GM19025 (cell line): ENCODE measurements at regions not wholly inside any gene's neighbourhood (a gene's known extent, or its start where the extent isn't known, plus 50 kb on each side); places are given as distances from the start of the nearest gene placed in this dataset.

Source experiments
- ATAC-seq: cut with Tn5 transposase; IDR thresholded peaks from one replicate; pipeline ENCODE4 v1.9.1; 2021; ENCODE audit warnings: mild to moderate bottlenecking, low read depth, moderate library complexity; ENCODE audit not compliant: unreplicated experiment

DNA sequence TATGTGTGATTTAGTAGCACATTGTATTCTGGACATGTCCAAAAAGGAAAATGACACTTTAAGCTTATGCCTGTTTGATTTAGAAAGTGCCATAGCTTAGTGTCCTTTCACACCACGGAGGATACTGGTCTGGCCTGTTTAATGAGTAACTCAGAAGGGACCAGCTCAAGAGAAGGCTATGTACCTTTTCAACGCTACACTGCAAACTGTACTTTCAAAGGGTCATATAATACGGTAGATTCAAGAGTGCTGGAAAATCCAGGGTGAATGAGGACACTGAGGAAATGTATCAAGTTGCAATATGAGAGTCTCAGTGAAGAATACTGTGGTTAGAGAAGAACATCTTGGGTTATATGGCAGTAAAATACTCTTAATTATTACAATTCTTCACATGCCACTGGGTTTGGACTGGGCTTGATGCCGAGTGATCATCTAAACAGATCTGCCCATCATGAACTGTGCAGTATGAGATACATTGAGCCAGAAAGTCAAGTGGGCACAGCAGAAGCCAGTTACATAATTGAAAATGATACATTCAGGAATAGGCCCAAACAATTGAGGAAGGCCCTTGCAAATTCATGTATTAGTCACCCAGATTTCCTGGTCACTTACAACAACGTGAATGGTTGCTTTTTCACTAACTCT is 1211.5 kb upstream of the CDH9 start:
- ATAC-seq = no peak

DNA sequence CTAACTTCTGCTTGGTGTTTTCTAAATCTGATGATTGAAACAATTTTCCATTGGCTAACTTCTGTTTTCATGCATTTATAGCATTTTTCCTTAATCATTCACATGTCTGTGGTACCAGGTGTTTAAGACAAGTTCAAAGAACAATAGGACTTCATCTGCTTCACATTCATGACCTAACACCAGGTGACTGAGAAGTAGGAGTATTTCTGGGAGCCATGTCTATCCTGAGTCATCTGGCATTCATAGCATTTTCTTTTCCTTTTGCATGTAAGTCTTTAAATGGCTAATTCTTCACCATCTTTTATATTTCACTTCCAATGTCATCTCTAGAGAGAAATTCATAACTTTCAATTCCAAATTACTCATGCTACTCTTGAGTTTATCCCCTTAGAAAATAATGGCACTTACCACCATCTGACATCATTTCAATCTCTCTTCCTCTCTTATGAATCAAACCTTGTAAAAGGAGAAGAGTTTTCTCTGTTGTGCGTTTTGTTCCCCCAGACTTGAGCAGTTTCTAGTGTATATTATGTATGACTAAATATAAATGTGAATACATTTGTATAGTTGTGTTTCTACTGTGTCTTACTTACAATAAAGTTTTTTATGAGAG is 1196.1 kb upstream of the CDH9 start:
- ATAC-seq = no peak

- ATAC-seq = no peak
Observed at GRCh38 chr5:28226407-28226806, 1188.0 kb upstream of the CDH9 start.

GRCh38 chr5:28219539-28219938 is 1181.2 kb upstream of the CDH9 start:
- ATAC-seq = no peak

GRCh38 chr5:28217695-28218094 is 1179.3 kb upstream of the CDH9 start:
- no peak for ATAC-seq

- peak; percentile 62 for ATAC-seq
Observed at GRCh38 chr5:28216939-28217360, 1178.6 kb upstream of the CDH9 start.

- ATAC-seq = no peak
Observed at GRCh38 chr5:28215091-28215490, 1176.7 kb upstream of the CDH9 start.

GRCh38 chr5:28214292-28214691 is 1175.9 kb upstream of the CDH9 start:
- no peak for ATAC-seq

GRCh38 chr5:28208356-28208755 is 1170.0 kb upstream of the CDH9 start:
- ATAC-seq = no peak

GRCh38 chr5:28190011-28190410 is 1151.6 kb upstream of the CDH9 start:
- ATAC-seq = no peak

DNA sequence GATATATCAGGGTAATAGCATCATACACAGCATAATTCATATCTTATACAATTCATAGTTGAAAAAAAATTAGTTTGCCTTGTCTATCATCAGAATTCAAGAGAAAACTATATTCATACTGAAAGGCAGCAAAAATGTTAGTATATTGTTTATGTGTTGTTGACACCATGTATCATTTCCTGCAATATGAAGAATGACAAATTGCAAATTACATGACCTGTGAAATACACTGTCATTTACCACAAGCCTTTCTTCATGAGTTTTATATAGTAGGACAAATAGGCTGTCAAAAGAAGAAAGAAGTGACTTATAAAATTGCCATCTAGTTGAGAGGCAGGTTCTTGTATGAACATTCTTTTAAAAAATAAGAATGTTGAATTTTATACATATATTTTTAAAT is 1136.3 kb upstream of the CDH9 start:
- ATAC-seq = no peak

- no peak for ATAC-seq
Observed at GRCh38 chr5:28165096-28165495, 1126.7 kb upstream of the CDH9 start.

GRCh38 chr5:28164568-28164967 is 1126.2 kb upstream of the CDH9 start:
- ATAC-seq = no peak

DNA sequence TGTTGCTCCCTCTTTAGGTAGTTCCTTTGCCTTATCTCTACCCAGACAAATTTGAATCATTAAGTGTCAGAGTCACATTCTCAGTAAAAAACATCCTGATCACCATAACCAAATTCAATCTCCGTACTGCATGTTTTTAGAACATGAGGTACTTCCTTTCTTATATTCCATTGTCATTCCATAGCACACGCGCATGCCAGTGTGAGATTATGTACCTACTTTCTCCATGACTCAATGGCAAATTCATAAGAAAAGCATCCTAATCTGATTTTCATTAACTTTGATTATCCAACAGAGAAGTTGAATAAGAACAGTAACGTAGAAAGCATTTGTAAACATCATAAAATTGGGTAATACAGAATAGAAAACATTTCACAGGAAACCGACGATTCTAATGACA is 1118.6 kb upstream of the CDH9 start:
- no peak for ATAC-seq

DNA sequence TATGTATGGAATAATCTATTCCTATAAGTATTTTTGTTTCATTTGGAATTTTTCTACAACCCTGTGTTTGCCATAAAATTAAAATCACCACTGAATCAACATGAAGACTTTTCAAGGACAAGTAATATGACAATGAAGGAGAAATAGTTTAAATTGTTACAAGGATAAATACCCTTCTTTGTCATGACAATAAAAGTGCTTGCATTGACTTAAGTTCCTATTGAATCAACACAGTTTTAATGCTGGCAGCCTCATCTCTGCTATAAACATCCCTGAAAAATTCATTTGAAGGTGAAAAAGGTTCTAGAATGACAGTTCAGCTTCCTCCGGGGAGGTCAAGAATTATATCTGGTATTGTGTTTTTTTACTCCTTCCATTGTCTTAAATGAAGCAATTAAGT is 1105.1 kb upstream of the CDH9 start:
- no peak for ATAC-seq

DNA sequence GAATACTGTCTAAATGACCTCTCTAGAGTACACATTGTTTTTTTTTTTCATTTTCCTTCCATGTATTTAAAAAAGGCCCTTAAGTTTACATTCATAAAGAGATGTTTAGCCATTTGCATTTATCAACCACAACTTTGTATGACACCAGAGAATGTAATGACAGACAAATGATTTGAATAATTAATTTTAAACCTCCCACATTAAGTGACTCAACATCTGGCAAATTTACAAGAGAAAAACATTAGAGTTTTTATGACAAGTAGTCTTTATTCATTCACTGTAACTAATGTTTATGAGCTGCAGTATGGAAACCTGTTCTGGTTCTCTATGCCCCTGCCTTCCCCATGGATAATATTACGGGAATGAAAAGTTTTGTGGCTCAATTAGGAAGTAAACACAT is 1093.8 kb upstream of the CDH9 start:
- ATAC-seq = no peak

DNA sequence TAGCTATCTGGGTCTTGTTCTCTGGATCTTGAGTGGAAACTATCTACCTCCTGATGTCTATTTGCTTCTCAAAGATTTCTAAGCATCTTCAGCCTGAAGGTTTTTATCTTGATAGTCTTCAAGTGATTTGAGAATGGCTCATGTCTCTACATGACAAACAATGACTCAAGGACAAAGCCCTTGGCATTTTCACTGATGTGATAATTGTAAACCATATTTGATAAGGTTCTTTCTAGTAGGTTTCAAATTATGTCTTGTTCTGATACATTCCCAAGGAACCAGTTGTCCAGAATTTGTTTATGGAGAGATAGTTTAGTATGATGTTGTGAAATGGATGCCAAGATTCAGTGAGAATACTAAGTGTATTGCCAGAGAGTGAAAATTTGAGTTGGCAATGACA is 1079.3 kb upstream of the CDH9 start:
- no peak for ATAC-seq

- ATAC-seq = no peak
Observed at GRCh38 chr5:28117273-28117672, 1078.9 kb upstream of the CDH9 start.

DNA sequence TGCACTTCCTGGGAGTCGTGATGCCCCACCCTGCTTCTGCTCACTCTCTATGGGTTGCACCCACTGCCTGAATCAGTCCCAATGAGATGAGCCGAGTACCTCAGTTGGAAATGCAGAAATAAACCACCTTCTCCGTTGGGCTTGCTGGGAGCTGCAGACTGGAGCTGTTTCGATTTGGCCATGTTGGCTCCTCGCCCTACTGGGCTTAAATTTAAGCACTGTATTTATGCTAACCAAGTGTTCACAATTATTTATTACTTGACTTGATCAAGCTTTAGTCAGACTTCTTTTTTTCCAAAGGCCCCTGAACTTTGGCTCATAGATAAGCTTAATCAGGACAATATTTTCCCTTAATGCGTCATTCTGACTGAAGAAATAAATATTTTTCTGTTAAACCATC is 1072.4 kb upstream of the CDH9 start:
- ATAC-seq = no peak

GRCh38 chr5:28104080-28104479 is 1065.7 kb upstream of the CDH9 start:
- ATAC-seq = no peak

DNA sequence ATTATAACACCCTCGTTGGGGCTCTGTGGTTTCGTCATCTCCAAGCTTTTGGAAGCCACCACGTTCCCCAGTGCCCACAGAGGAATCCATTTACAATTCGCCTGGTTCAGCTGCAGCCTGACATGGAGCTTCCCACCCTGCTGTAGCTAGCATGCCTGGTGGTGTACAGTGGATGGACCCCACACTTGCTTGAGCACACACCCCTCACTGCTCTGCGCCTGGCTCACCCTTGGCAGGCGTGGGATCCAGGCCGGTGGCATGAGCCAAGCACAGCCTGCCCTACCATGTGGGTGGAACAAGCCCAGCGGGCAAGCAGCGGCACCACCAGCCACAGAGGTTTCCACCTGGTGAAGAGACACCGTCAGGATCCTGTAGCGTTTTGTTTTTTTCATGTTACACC is 1045.7 kb upstream of the CDH9 start:
- ATAC-seq = no peak

DNA sequence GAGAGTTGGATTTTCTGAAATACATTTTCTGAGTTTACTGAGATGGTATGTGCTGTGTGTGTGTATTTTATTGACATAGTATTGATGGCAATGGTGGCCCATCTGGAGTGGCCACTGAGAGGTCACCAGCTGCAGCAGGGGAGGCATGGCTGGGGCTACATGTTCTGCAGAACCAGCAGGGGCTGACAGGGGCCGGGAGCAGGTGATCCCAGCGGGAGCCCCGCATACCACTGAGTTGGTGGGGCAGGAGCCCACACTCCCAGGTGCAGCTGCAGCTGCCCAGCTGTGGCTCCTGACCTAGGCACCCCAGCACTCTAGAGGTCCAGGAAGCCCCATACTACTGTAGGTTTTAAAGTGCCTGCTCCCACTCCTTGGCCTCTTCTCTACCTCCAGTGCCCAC is 1044.2 kb upstream of the CDH9 start:
- ATAC-seq = no peak
